Nucleus accumbens (tissue), 56 donors: ENCODE measurements at regions not wholly inside any gene's neighbourhood (a gene's known extent, or its start where the extent isn't known, plus 50 kb on each side); places are given as distances from the start of the nearest gene placed in this dataset.

ENCODE experiments used
- DNase-seq, 56 donors: peaks; one replicate each; lab custom pipeline; 2025; lab: John Stamatoyannopoulos, UW

DNA sequence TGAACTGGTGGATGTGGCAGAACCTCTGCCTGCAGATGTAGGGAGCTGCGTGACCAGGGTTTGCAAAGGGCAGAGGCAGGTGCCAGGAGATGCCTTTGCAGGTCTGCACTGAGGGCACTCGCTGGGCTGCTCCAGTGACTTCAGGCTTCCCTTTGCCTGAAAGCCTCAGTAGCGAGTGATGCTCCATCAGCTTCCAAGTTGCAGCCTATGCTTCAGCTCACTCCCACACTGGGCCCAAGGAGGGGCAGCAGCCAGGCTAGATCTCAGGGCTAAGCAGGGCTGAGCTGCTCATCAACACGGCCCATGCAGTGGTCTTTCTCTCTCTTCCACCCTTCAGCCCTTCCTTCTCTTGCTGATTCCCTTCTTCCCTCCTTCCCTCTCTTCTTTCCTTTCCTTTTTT lies 78.3 kb upstream of the RGMA start:
- no peak for DNase-seq

DNA sequence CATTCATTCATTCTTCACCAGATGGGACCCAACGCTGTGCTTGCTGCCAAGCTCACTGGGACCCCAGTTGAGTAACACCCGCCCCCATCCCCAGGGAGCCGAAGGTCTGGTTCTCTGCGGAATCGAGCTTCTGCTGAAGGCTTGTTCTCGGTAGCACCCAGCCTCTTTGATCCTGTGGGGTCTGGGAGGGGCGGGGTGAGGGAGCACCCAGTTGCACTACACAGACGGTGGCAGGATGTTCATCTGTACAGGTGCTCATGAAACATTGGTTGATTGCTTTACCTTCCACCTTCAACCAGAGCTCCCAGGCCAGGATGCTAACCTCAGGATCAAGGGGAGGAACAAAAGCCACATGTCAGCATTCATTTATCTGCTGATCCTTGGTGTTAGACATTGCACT lies 77.7 kb upstream of the RGMA start:
- DNase-seq: no peak

DNA sequence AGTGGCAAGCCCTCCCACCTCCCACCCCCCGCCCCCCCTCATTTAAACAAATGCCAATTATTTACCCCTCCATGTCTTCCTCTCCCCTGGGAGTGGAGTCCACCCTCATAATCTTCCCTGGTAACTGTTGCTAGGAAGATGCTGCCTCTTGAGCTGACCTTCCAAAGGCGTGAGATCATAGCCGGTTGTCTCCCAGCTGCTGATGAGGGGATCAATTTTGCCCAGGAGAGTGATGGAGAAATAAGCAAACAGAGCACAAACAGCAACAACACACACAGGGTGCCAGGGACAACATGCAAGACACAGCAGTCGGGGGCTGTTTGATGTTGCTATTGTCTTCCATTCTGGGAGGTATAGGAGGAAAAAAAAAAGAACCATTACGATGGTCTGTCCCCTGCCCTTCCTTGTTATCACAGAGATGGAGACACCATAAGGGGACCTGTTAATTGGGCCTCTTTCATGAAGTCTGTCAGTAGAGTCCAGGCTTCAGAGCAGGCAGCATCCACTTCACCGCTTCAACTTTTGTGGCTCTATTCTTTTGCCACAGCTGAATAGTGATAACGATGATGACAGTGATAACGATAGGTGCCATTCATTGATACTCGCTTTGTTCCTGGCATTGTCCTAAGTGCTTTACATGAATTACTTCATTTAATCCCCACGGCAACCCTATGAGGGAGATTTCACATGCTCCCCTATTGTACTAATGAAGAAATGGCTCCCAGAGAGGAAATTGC lies 76.9 kb upstream of the RGMA start:
- DNase-seq: no peak

DNA sequence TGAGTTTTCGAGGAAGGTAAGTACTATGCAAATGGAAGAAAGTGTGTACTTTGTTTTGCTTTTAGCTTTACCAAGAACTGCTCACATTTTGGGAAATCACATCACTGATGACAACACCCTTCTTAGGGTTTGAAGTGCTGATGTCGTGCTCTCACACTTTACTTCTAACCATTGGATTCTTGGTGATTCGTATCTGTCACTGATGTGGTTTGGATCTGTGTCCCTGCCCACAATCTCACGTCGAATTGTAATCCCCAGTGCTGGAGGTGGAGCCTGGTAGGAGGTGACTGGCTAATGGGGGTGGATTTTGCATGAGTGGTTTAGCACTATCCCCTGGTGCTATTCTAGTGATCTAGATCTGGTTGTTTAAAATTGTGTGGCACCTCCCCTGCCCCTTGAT lies 75.4 kb upstream of the RGMA start:
- DNase-seq: no peak

DNA sequence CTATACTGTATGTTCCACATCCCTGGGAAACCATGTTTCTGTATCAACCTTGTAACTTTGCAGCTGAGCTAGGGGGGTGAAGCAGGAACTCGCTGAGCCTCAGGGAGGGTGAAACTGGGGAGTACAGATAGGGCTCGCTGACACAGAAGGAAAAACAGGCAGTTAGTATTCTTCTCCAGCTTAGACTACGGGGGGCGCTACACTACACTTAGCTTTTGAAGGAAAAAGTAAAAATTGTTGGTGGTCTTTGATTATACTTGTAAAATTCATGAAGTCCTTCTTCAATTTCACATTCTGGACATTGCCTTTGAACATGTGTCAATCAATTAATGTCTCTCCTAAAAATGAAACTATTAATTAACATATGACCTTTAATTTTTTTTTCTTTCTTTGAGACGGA lies 73.5 kb upstream of the RGMA start:
- DNase-seq: no peak

DNA sequence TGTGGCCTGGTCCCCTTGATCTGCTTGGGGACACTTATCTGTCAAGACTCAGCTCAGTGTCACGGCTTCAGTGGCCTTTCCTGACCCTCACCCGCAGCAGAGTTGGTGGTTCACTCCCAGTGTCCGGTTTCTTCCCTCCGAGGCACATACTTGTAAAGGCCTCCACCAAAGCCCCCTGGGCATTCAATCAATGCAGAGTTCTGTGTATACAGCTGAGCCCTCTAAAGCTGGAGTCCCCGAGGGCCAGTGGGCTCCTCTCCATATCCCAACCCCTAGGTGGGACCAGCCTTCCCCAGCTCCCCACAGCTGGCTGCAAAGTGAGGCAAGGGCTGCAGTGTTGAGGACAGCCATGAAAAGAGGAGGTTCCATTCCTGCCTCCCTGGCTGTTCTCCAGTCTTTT lies 70.9 kb upstream of the RGMA start:
- no peak for DNase-seq

DNA sequence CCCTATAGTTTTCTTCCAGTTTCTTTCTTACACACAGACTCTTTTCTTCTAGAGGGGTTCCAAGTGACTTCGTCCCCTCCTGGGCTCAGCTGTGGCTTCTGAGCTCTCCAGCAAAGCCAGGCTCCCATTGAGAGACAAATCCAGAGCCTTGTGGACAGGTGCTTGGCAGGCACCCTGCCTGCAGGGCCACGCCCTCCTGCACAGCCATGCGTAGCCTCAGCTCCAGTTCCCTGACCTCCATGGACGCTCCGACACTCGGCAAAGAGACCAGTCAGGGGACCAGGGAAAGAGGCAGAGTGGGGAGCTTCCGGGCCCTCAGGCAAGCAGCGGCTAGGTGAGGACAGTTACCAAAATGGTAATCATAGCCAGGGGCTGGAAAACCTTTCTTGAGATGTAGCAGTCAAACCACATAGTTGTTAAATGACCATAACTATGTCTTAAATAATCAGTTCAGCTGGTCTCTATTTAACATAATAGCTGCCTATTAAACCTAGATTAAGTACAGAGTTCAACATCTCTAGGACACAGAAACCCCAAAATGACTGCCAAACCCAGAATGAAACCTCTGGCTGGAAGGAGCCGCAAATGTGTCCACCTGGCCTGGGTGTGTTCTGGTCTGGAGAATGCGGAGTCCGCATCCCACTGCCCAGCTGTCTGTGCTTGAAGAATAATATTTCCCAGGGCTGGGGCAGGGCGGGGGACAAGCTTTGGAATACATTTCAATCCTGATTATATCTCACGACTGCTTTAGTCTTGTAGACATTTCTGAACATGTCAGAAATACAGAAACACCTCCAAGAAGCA lies 69.3 kb upstream of the RGMA start:
- DNase-seq: no peak

DNA sequence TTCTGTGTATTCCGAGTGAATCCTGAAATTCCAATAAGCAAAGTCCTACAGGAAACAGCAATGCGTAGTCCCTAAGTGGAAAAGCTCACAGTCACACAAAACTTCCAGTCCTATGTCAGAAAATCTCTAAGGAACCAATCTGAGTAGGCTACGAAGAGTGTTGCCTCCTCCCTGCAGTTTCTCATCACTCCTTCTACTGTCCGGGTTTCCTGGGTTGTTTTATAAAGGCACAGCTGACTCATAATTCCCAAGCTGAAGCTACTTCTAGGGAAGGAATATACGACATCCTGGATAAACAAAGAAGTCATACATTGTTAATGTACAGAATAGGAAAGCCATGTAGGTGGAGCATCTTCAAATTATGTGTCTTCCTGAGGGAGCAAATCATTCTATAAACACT lies 65.7 kb upstream of the RGMA start:
- no peak for DNase-seq

DNA sequence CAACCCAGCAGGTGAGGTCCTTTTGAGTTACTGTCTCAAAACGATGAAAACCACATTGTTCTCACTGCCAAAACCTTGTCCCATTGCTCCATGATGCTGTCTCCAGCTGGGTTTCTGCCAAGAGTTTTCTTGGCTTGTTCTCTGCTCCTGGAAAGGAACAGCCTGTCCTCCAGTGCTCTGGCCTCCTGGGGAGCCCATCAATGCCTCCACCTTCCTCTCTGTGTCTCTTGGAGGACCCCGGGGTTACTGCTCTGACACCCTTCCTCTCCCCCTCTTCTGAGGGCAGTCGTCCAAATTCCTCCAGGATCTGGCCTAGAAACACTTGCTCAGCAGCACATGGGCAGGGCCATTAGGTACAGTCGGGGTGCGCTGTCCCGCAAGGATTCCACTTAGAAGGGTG lies 63.9 kb upstream of the RGMA start:
- peak in 48 of 56 donors; percentile 6 to 81 (median 39) for DNase-seq

DNA sequence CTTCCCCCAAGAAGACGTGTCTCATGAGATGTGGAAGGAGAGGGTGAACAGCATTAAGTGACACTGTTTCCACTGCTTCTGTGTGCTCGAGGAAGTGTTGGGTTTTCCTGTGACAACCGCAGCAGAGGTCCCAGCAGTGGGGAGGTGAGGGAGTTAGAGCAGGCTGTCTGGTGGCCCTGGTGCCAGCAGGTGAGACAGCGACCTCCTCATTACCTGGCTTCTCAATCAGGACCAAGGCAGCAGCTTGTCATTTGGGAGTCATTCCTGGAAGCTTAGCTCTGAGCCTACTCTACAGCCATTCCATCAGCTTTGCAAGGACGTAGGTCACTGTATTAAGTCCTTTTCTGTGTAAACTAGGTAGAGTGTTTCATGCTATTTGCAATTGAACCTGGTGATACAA lies 63.3 kb upstream of the RGMA start:
- DNase-seq: no peak

DNA sequence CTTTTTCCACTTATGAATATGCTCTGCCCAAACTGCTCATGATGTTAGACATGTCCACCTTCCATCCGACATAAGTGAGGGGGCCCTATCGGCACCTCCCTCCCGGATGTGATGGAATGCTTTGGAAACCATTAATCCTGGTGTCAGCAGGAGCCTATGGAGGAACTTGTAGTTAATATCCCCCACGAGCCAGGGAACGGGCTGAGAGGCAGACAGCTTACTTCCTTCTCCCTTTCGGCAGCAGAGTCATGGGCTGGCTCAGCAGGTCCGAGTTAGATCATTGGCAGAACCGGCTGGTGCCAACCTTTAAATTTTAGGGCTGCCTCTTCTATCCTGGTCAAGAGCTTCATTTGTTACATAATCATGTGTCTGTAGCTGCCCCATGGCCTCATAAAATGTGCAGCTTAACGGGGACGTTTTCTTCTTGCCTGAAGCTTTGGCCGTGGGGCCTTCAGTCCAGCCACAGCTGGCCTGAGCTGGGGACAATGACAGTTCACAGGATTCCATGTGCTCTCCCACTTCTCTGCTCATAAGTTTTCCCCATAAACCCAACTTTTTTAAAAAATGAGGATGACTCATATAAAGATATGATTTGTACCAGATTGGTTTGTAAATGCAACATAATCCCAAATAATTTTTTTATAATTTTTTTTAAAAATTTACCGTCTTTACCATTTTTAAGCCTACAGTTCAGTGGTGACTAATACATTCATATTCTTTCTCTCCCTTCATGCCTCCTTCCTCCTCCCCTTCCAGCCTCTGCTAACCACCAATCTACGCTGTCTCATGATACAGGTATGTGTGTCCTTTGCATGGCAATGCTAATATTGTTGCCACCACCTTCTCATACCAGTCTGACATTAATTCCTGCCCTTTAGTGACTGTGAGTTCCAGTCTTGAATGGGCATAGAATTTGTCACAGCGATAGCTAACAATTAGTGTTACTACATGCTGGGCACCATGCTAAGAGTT lies 62.2 kb upstream of the RGMA start:
- DNase-seq: no peak

DNA sequence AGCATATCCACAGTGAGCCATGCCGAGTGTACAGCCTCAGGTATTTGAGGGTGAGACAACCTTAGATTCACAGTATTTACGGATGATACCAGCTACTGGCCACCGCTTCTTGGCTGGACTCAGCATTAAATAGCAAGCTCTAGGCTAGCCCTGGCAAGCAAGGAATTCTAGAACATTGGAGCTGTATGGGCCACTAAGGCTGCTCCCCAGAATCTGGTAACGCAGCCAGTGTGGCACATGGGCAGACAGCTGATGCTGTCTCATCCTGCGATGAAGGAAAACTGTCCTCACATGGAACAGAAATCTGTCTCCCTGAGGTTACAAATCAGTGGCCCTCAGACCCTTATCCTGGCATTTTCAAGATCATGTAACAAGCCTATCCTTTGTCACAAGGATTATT lies 57.6 kb upstream of the RGMA start:
- DNase-seq: peak in 1 of 56 donors; percentile 7

DNA sequence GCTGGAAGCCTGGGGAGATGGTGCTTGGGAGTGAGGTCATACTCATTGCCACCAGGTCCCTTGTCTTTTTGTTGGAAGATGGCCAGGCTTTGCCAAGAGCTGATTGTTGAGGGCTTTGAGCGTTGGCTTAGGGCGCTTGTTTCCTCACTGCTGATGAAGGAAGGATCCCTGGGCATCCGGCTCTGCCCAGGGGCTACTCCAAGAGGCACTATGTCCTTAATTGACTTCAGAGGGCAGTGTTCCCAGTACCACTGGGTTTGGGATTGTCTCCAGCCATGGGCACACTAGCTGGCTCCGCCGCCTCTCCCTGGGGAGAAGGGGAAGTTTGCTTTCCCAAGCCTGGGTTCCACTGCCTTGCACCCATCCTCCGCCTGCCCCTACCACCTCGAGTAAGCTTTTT lies 57.2 kb upstream of the RGMA start:
- peak in 34 of 56 donors; percentile 2 to 61 (median 25) for DNase-seq

DNA sequence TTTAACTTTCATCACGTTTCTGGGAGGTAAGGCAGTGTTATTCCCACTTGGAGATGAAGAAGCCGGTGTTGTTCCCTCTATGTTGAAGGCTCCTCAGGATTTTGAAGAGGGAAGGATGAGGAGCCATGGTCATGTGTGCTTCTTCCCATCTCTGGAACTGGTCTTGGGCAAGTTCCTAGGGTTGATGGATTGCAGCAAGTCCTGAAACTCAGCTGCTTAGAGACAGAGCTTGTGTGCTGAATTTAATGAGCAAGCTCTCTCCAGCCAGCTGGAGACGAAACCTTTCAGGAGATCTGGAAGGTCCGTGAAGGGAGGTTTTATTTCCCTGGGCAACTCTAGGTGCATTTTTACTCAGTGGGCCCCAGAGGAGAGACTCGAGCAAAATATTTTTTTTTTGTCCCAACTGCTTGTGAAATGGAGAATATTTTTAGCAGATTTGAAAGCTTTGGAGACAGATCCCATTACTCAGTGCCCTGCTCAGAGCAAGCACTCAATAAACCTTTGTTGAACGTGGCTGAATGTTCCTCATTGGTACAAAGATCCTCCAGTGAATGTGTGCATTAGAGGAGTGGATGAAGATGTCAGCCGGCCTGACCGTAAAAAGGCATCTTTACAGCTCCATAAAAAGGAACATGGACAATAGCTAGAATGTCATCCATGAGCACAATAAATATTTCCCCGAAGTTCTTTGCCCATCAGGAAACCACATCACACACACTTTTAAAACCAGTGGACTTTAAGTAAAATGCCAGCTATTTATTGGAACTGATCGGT lies 55.6 kb upstream of the RGMA start:
- DNase-seq: peak in 19 of 56 donors; percentile 1 to 46 (median 12)

DNA sequence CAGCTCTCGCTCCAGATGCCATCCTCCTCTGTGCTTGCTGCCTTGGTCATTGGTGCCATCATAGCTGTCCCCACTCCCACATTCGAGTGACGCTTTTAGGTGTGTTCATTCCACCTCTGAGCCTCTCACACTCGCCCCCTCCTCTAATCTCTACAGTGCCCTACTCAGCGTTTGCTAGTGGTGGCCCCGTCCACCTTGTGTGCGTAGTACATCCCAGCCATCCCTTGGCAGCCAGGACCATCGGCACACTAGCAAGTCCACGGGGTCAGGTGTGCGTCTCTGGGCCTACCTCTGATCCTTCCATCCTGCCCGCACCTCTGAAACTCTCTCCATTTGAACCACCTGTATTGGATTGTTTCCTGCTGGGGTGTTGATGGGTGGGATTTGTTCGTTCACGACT lies 54.2 kb upstream of the RGMA start:
- no peak for DNase-seq

DNA sequence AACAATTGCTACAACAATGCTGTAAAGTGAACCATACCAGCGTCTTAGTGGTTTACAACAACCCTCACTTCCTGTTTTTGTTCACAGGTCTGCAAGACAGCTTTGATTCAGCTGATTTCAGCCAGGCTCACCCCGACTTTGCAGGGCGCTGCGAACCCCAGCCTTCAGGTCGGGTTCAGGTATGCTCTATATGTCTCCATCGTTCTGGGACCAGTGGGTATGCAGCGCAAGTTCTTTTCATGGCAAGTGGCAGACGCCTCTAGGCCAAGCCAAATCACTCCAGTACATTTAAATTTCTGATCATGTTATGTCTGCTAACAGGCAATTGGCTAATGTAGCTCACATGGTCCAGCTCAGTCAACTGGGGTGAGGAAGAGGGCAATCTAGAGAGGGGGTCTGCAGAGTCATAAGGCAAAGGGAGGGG lies 52.4 kb upstream of the RGMA start:
- DNase-seq: no peak

DNA sequence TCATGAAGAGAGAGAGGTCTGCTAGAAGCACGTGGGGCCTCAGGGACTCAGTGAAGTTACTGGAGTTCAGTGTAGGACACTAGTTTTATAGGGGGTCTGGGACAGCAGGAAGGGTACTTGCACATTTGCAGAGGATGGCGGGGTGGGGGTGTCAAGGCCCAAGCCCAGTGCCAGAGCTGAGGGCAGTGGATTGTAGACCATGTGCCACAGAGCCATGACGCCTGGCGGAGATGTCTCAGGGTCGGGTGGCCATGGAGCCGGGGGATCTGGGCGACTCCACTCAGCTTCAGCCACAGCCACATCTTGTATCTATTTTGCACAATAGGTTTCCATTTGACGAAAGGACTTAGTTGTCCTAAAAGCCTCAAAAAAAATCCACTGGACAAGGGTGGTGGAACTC lies 50.4 kb upstream of the RGMA start:
- DNase-seq: no peak

DNA sequence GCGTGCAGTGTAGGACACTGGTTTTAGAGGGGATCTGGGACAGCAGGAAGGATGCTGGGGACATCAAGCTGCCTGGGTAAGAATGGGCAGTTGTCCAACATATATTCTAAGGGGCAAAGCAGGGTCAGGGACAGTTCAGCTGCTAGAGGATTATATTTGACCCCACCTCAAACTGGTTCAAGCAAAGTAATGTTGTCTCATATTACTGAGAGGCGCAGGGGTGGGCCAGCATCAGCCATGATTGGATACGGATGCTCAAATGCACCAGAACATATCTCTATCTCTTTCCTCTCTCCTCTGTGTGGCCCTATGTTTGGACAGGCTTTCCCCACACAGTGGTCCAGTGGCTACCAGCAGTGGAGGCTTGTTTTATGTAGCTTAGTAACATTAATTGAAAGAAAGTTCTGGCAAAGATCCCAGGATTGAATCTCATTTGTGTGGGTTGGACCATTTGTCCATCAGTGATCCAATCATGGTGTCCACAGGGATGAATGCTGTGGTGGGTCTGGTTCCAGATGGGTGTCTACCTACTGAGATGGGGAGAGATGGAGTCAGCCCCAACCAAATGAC lies 49.8 kb upstream of the RGMA start:
- no peak for DNase-seq
